ENCODE measurements at regions not wholly inside any gene's neighbourhood (a gene's known extent, or its start where the extent isn't known, plus 50 kb on each side); places are given as distances from the start of the nearest gene placed in this dataset.

GRCh38 chr2:133760376-133760775 lies 192.1 kb upstream of the NCKAP5 start:
- Histone ChIP-seq H3K27me3 (ENCODE audit: insufficient read depth, low read length) (no peaks in the 10 kb centered on the region), H3K4me3 (ENCODE audit: insufficient read depth, low read length) (no peak overlapping the region), H3K36me3 (ENCODE audit: insufficient read depth, low read length) (no peaks in the 10 kb centered on the region), H3K4me1 (ENCODE audit: insufficient read depth, low read length) (peaks cover 18% of the 10 kb centered on the region), H3K4me2 (ENCODE audit: insufficient read depth, low read length) (no peak overlapping the region), H3K79me2 (ENCODE audit: insufficient read depth, low read length) (no peaks in the 10 kb centered on the region), H3K27ac (ENCODE audit: low read depth, low read length) (no peak overlapping the region), H4K20me1 (ENCODE audit: insufficient read depth, low read length) (no peaks in the 10 kb centered on the region), H3K9me3 (ENCODE audit: low read depth, low read length) (peaks cover 2% of the 10 kb centered on the region), H2AFZ (ENCODE audit: low read length) (peak overlapping the region; percentile 24)
- TF ChIP-seq CTCF (IDR thresholded peaks at IDR 0.05; ENCODE audit: extremely low read depth, low read depth, low read length), result no peak
- no peak for DNase-seq (ENCODE audit: insufficient read length, low spot score, missing footprints)

- no peak for TF ChIP-seq CTCF (IDR thresholded peaks at IDR 0.05; ENCODE audit: extremely low read depth, low read depth, low read length)
- DNase-seq (ENCODE audit: insufficient read length, low spot score, missing footprints), result no peak
- H3K36me3 ChIP-seq (ENCODE audit: insufficient read depth, low read length), result no peaks in the 10 kb centered on the region
- peaks cover 2% of the 10 kb centered on the region for H3K9me3 ChIP-seq (ENCODE audit: low read depth, low read length)
- H3K27ac ChIP-seq (ENCODE audit: low read depth, low read length), result peak overlapping the region; percentile 20
- no peak overlapping the region for H3K4me2 ChIP-seq (ENCODE audit: insufficient read depth, low read length)
- no peaks in the 10 kb centered on the region for H4K20me1 ChIP-seq (ENCODE audit: insufficient read depth, low read length)
- no peaks in the 10 kb centered on the region for H3K79me2 ChIP-seq (ENCODE audit: insufficient read depth, low read length)
- H3K4me3 ChIP-seq (ENCODE audit: insufficient read depth, low read length), result no peak overlapping the region
- H3K27me3 ChIP-seq (ENCODE audit: insufficient read depth, low read length), result no peaks in the 10 kb centered on the region
- H2AFZ ChIP-seq (ENCODE audit: low read length), result peak overlapping the region; percentile 47
- H3K4me1 ChIP-seq (ENCODE audit: insufficient read depth, low read length), result peaks cover 25% of the 10 kb centered on the region
Observed at GRCh38 chr2:133765658-133766057, 197.4 kb upstream of the NCKAP5 start.

- Histone ChIP-seq H3K27ac (ENCODE audit: low read depth, low read length) (peak overlapping the region; percentile 7), H2AFZ (ENCODE audit: low read length) (no peak overlapping the region), H3K4me1 (ENCODE audit: insufficient read depth, low read length) (peaks cover 22% of the 10 kb centered on the region), H4K20me1 (ENCODE audit: insufficient read depth, low read length) (no peaks in the 10 kb centered on the region), H3K4me3 (ENCODE audit: insufficient read depth, low read length) (no peak overlapping the region), H3K4me2 (ENCODE audit: insufficient read depth, low read length) (no peak overlapping the region), H3K79me2 (ENCODE audit: insufficient read depth, low read length) (no peaks in the 10 kb centered on the region), H3K36me3 (ENCODE audit: insufficient read depth, low read length) (no peaks in the 10 kb centered on the region), H3K27me3 (ENCODE audit: insufficient read depth, low read length) (no peaks in the 10 kb centered on the region), H3K9me3 (ENCODE audit: low read depth, low read length) (peaks cover 2% of the 10 kb centered on the region)
- TF ChIP-seq CTCF (IDR thresholded peaks at IDR 0.05; ENCODE audit: extremely low read depth, low read depth, low read length), result no peak
- DNase-seq (ENCODE audit: insufficient read length, low spot score, missing footprints), result peak; percentile 74
Observed at GRCh38 chr2:133766164-133766832, 198.0 kb upstream of the NCKAP5 start.

- H3K36me3 ChIP-seq (ENCODE audit: insufficient read depth, low read length), result no peaks in the 10 kb centered on the region
- H3K9me3 ChIP-seq (ENCODE audit: low read depth, low read length), result no peaks in the 10 kb centered on the region
- no peak overlapping the region for H3K4me2 ChIP-seq (ENCODE audit: insufficient read depth, low read length)
- H4K20me1 ChIP-seq (ENCODE audit: insufficient read depth, low read length), result no peaks in the 10 kb centered on the region
- peaks cover 22% of the 10 kb centered on the region for H3K4me1 ChIP-seq (ENCODE audit: insufficient read depth, low read length)
- H3K79me2 ChIP-seq (ENCODE audit: insufficient read depth, low read length), result no peaks in the 10 kb centered on the region
- no peak overlapping the region for H2AFZ ChIP-seq (ENCODE audit: low read length)
- no peak overlapping the region for H3K27ac ChIP-seq (ENCODE audit: low read depth, low read length)
- no peak for DNase-seq (ENCODE audit: insufficient read length, low spot score, missing footprints)
- H3K4me3 ChIP-seq (ENCODE audit: insufficient read depth, low read length), result no peak overlapping the region
- TF ChIP-seq CTCF (IDR thresholded peaks at IDR 0.05; ENCODE audit: extremely low read depth, low read depth, low read length), result no peak
- H3K27me3 ChIP-seq (ENCODE audit: insufficient read depth, low read length), result no peaks in the 10 kb centered on the region
Observed at GRCh38 chr2:133768256-133768655, 200.0 kb upstream of the NCKAP5 start.
